Suprapubic skin (tissue), 4 donors: ENCODE measurements at regions not wholly inside any gene's neighbourhood (a gene's known extent, or its start where the extent isn't known, plus 50 kb on each side); places are given as distances from the start of the nearest gene placed in this dataset.

Experiments used
- DNase-seq, 2 donors: peaks; one replicate each; pipeline ENCODE4 v3.0.0-alpha.2; 2019; ENCODE audit warnings: low spot score in 2 of 2
- H3K27ac ChIP-seq: fragments of 200-600 bp; sonication (generic); one replicate; pipeline ENCODE4 v1.5.1; 2019
- H3K27me3 ChIP-seq: fragments of 200-600 bp; sonication (generic); one replicate; pipeline ENCODE4 v1.5.1; 2019
- H3K36me3 ChIP-seq: fragments of 200-600 bp; sonication (generic); one replicate; pipeline ENCODE4 v1.5.1; 2019
- H3K4me1 ChIP-seq: fragments of 200-600 bp; sonication (generic); one replicate; pipeline ENCODE4 v1.5.1; 2019
- H3K4me3 ChIP-seq: fragments of 200-600 bp; sonication (generic); one replicate; pipeline ENCODE4 v1.5.1; 2019; ENCODE audit warnings: mild to moderate bottlenecking
- H3K9me3 ChIP-seq: fragments of 200-600 bp; sonication (generic); one replicate; pipeline ENCODE4 v1.5.1; 2019
- EP300 ChIP-seq: sonication (generic); formaldehyde crosslinking; IDR thresholded peaks from one replicate; pipeline ENCODE4 v1.6.1; 2017; ENCODE audit warnings: antibody characterized with exemption
- POLR2A ChIP-seq, 2 donors: fragments of 450-650 bp; IDR thresholded peaks; one replicate each; pipeline ENCODE4 v1.6.1; 2017; ENCODE audit warnings: antibody characterized with exemption in 2 of 2, mild to moderate bottlenecking in 2 of 2, moderate library complexity in 2 of 2
- POLR2AphosphoS5 ChIP-seq, 3 donors: sonication (generic); formaldehyde crosslinking; IDR thresholded peaks; one replicate each; pipeline ENCODE4 v1.6.1; 2017; ENCODE audit warnings: antibody characterized with exemption in 3 of 3
- WGBS: methylation state at CpG from one replicate; pipeline ENCODE4 v1.1.5; 2018; 5-methylcytosine and 5-hydroxymethylcytosine counted together
- TF ChIP-seq, protein P1 (sequence below), 2 donors: fragments of 200-600 bp in 1 of 2; fragments of 450-650 bp in 1 of 2; sonication (generic) in 1 of 2; IDR thresholded peaks; one replicate each; pipeline ENCODE4 v1.5.1; 2016 to 2019; ENCODE audit warnings: antibody characterized with exemption in 2 of 2, mild to moderate bottlenecking in 1 of 2, moderate library complexity in 1 of 2

DNA sequence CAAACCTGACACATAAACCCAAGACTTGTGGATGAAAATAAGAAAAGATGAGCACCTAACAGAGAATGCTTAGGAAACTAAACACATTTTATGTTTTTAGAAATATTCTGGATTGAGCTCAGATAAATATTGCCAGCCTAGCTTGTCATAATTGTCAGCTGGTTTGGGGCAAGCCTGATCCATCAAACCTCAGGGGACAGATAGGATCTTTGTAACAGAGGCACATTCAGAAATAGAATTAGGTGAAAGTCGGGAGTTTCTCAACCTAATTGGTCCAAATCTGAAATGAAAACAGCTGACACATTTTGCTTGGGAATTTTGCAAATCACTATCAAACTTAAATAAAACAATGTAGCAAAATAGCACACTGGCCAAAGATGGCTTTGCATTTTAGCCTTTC, 503.7 kb downstream of the ANXA1 start:
- H3K27me3 ChIP-seq = no peaks in the 10 kb centered on the region
- H3K4me1 ChIP-seq = no peaks in the 10 kb centered on the region
- no peak overlapping the region for H3K4me3 ChIP-seq
- no peaks in the 10 kb centered on the region for H3K9me3 ChIP-seq
- no peak for DNase-seq
- H3K36me3 ChIP-seq = no peaks in the 10 kb centered on the region
- 58% methylated on average over 1 of the region's 1 CpG for WGBS
- no peak for TF ChIP-seq POLR2A (IDR thresholded peaks at IDR 0.05)
- TF ChIP-seq EP300 = no peak
- TF ChIP-seq POLR2AphosphoS5 (IDR thresholded peaks at IDR 0.05) = no peak
- TF ChIP-seq, protein P1, sequence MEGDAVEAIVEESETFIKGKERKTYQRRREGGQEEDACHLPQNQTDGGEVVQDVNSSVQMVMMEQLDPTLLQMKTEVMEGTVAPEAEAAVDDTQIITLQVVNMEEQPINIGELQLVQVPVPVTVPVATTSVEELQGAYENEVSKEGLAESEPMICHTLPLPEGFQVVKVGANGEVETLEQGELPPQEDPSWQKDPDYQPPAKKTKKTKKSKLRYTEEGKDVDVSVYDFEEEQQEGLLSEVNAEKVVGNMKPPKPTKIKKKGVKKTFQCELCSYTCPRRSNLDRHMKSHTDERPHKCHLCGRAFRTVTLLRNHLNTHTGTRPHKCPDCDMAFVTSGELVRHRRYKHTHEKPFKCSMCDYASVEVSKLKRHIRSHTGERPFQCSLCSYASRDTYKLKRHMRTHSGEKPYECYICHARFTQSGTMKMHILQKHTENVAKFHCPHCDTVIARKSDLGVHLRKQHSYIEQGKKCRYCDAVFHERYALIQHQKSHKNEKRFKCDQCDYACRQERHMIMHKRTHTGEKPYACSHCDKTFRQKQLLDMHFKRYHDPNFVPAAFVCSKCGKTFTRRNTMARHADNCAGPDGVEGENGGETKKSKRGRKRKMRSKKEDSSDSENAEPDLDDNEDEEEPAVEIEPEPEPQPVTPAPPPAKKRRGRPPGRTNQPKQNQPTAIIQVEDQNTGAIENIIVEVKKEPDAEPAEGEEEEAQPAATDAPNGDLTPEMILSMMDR (IDR thresholded peaks at IDR 0.05) = no peak
- no peak overlapping the region for H3K27ac ChIP-seq

GRCh38 chr9:73655831-73656230, 504.2 kb downstream of the ANXA1 start:
- H3K9me3 ChIP-seq = no peaks in the 10 kb centered on the region
- no peak overlapping the region for H3K4me3 ChIP-seq
- no peaks in the 10 kb centered on the region for H3K36me3 ChIP-seq
- no peak overlapping the region for H3K27ac ChIP-seq
- no peaks in the 10 kb centered on the region for H3K27me3 ChIP-seq
- no peaks in the 10 kb centered on the region for H3K4me1 ChIP-seq
- no peak for DNase-seq
- TF ChIP-seq POLR2AphosphoS5 (IDR thresholded peaks at IDR 0.05) (no peak), EP300 (no peak), POLR2A (IDR thresholded peaks at IDR 0.05) (no peak)
- TF ChIP-seq, protein P1 (IDR thresholded peaks at IDR 0.05) = no peak
- 71% methylated on average over 2 of the region's 2 CpGs for WGBS

GRCh38 chr9:73665253-73665652, 513.6 kb downstream of the ANXA1 start:
- Histone ChIP-seq H3K4me3 (no peak overlapping the region), H3K4me1 (no peaks in the 10 kb centered on the region), H3K9me3 (no peaks in the 10 kb centered on the region), H3K36me3 (no peaks in the 10 kb centered on the region), H3K27me3 (no peaks in the 10 kb centered on the region), H3K27ac (no peak overlapping the region)
- no peak for DNase-seq
- TF ChIP-seq EP300 (no peak), POLR2A (IDR thresholded peaks at IDR 0.05) (no peak), POLR2AphosphoS5 (IDR thresholded peaks at IDR 0.05) (no peak)
- TF ChIP-seq, protein P1 (IDR thresholded peaks at IDR 0.05) = no peak
- whole genome bisulfite sequencing = 58% methylated on average over 1 of the region's 1 CpG

- H3K9me3 ChIP-seq = no peaks in the 10 kb centered on the region
- no peaks in the 10 kb centered on the region for H3K27me3 ChIP-seq
- 52% methylated on average over 1 of the region's 1 CpG for WGBS
- H3K36me3 ChIP-seq = no peaks in the 10 kb centered on the region
- DNase-seq = no peak
- H3K4me1 ChIP-seq = no peaks in the 10 kb centered on the region
- TF ChIP-seq EP300 (no peak), POLR2A (IDR thresholded peaks at IDR 0.05) (no peak), POLR2AphosphoS5 (IDR thresholded peaks at IDR 0.05) (no peak)
- TF ChIP-seq, protein P1 (IDR thresholded peaks at IDR 0.05) = no peak
- H3K4me3 ChIP-seq = no peak overlapping the region
- no peak overlapping the region for H3K27ac ChIP-seq
Observed at GRCh38 chr9:73667749-73668148, 516.1 kb downstream of the ANXA1 start.

DNA sequence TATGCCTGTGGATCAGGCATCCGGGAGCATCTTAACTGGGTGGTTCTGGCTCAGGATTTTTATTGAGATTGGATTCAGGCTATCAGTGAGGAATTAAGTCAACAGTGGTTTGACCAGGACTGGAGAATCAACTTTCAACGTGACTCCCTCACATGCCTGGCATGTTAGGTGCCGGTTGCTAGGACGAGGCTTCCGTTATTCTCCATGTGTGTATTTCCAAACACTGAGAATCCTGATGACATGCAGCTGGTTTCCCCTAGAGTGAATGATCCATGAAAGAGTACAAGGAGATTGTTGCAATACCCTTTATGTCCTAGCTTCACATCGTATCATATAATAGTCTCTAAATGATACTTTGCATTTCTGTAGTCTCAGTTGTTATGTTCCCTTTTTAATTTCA, 529.2 kb downstream of the ANXA1 start:
- Histone ChIP-seq H3K27ac (no peak overlapping the region), H3K36me3 (no peaks in the 10 kb centered on the region), H3K4me1 (no peaks in the 10 kb centered on the region), H3K4me3 (no peak overlapping the region), H3K27me3 (no peaks in the 10 kb centered on the region), H3K9me3 (no peaks in the 10 kb centered on the region)
- TF ChIP-seq EP300 = no peak
- TF ChIP-seq POLR2AphosphoS5 (IDR thresholded peaks at IDR 0.05) = no peak
- TF ChIP-seq, protein P1 (IDR thresholded peaks at IDR 0.05) = no peak
- no peak for TF ChIP-seq POLR2A (IDR thresholded peaks at IDR 0.05)
- DNase-seq = no peak
- WGBS = 67% methylated on average over 6 of the region's 6 CpGs
